IPS-18c (cell line): ENCODE measurements at regions not wholly inside any gene's neighbourhood (a gene's known extent, or its start where the extent isn't known, plus 50 kb on each side); places are given as distances from the start of the nearest gene placed in this dataset.
"Not testable (repeated sequence)": the region's sequence is repeated elsewhere in the genome, so short reads cannot be mapped to it uniquely, and the experiment has no call there.

ENCODE experiments used
- H3K4me3 ChIP-seq: 2 replicates; pipeline ENCODE4 v1.7.0; 2013; ENCODE audit warnings: low read depth, mild to moderate bottlenecking, low read length, moderate library complexity; ENCODE audit not compliant: insufficient read depth
- H3K9me3 ChIP-seq: one replicate; pipeline ENCODE4 v1.6.1; 2013; ENCODE audit warnings: mild to moderate bottlenecking, low read length, moderate library complexity; ENCODE audit not compliant: control insufficient read depth, insufficient read depth

GRCh38 chr12:34304546-34304945 is 282.2 kb downstream of the ALG10 start:
- H3K9me3 ChIP-seq = peaks cover 33% of the 10 kb centered on the region
- H3K4me3 ChIP-seq = no peak overlapping the region; the same call in 1 of the 2 replicates

- no peak overlapping the region for H3K4me3 ChIP-seq
- peaks cover 31% of the 10 kb centered on the region for H3K9me3 ChIP-seq
Observed at GRCh38 chr12:34305176-34305575, 282.9 kb downstream of the ALG10 start.

- H3K9me3 ChIP-seq = peaks cover 26% of the 10 kb centered on the region
Observed at GRCh38 chr12:34306133-34306830, 284.0 kb downstream of the ALG10 start.

DNA sequence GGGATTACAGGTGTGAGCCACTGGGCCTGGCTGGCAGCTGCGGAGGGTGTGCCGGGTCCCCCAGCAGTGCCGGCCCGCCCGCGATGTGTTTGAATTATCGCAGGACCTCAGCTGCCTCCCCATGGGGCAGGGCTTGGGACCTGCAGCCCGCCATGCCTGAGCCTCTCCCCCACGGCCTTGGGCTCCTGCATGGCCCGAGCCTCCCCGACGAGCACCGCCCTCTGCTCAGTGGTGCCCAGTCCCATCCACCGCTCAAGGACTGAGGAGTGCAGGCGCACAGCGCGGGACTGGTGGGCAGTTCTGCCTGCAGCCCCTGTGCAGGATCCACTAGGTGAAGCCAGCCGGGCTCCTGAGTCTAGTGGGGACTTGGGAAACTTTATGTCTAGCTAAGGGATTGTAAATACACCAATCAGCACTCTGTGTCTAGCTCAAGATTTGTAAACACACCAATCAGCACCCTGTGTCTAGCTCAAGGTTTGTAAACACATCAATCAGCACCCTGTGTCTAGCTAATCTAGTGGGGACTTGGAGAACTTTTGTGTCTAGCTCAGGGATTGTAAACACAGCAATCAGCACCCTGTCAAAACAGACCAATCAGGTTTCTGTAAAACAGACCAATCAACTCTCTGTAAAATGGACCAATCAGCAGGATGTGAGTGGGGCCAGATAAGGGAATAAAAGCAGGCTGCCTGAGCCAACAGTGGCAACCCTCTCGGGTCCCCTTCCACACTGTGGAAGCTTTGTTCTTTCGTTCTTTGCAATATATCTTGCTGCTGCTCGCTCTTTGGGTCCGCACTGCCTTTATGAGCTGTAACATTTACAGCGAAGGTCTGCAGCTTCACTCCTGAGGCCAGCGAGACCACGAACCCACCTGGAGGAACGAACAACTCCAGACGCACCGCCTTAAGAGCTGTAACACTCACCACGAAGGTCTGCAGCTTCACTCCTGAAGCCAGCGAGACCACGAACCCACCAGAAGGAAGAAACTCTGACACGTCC is 287.8 kb downstream of the ALG10 start:
- H3K4me3 ChIP-seq = not testable (repeated sequence)
- peaks cover 32% of the 10 kb centered on the region for H3K9me3 ChIP-seq

More at GRCh38 chr12:34306133-34306830, 284.0 kb downstream of the ALG10 start:
- no peak overlapping the region for H3K4me3 ChIP-seq

DNA sequence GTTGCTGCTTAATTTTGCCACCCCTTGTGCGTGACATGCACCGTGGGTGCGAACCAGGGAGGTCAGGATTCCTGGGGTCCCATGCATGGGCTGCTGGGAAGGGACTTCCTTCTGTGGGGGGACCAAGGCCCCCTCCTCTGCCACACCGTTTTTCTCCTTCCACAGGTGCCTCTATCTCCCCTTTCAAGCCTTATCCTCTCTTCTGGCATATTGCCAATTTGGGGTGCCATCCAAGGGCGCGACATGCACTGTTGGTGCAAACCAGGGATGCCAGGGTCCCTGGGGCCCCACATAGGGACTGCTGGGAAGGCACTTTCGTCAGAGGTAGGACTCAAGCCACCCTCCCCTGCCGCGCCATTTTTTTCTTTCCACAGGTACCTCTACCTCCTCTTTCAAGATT is 289.0 kb downstream of the ALG10 start:
- H3K4me3 ChIP-seq = no peak overlapping the region
- peaks cover 26% of the 10 kb centered on the region for H3K9me3 ChIP-seq

DNA sequence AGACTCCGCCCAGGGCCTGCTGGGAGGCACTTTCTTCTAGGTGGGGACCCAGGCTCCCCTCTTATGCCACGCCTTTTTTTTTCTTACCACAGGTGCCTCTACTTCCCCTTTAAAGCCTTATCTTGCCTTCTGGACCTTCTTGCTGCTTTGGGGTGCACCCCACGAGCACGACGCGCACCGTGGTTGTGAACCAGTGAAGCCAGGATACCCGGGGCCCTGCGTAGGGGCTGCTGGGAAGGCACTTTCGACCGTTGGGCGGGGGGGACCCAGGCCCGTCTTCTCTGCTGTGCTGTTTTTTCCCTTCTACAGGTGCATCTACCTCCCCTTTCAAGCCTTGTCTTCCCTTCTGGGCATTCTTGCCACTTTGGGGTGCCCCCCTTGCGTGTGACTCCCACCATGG is 305.4 kb downstream of the ALG10 start:
- no peak overlapping the region for H3K4me3 ChIP-seq
- H3K9me3 ChIP-seq = peaks cover 37% of the 10 kb centered on the region

- no peak overlapping the region for H3K4me3 ChIP-seq
- H3K9me3 ChIP-seq = peaks cover 11% of the 10 kb centered on the region
Observed at GRCh38 chr12:34333337-34333736, 311.0 kb downstream of the ALG10 start.

DNA sequence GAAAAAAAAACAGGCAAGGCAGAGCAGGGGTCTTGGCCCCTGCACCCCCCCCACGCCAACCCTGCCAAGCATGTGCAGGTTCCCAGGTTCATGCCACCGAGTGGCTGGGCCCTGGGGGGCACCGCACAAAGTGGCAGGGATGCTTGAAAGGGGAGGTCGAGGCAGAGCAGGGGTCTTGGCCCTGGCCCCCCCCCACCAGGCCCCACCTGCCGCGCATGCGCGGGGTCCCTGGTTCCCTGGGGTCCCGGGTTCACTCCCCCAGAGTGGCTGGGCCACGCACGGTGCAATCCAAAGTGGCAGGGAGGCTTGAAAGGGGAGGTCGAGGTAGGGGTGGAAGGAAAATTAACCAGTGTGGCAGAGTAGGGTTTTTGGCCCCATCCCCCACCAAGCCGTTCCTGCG is 312.2 kb downstream of the ALG10 start:
- H3K4me3 ChIP-seq = no peak overlapping the region
- peaks cover 8% of the 10 kb centered on the region for H3K9me3 ChIP-seq

- H3K9me3 ChIP-seq = peaks cover 5% of the 10 kb centered on the region
- no peak overlapping the region for H3K4me3 ChIP-seq
Observed at GRCh38 chr12:34334953-34335743, 312.9 kb downstream of the ALG10 start.

GRCh38 chr12:34335819-34336262 is 313.5 kb downstream of the ALG10 start:
- H3K4me3 ChIP-seq = no peak overlapping the region
- H3K9me3 ChIP-seq = peaks cover 4% of the 10 kb centered on the region

GRCh38 chr12:34336619-34337465 is 314.5 kb downstream of the ALG10 start:
- peaks cover 4% of the 10 kb centered on the region for H3K9me3 ChIP-seq
- H3K4me3 ChIP-seq = no peak overlapping the region

DNA sequence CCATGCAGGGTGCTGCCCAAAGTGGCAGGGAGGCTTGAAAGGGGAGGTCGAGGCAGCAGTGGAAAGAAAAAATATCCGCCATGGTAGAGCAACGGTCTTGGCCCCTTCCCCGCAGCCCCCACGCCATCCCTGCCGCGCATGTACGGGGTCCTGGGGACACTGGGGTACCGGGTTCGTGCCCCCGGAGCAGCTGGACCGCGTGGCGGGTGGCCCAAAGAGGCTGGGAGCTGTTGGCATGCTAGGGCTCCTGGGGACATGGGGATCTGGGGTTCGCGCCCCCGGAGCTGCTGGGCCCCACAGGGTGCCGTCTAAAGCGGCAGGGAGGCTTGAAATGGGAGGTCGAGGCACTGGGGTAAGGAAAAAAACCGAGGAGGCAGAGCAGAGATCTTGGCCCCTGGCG is 316.5 kb downstream of the ALG10 start:
- no peak overlapping the region for H3K4me3 ChIP-seq
- H3K9me3 ChIP-seq = peaks cover 4% of the 10 kb centered on the region

- Histone ChIP-seq H3K9me3 (peaks cover 2% of the 10 kb centered on the region), H3K4me3 (no peak overlapping the region)
Observed at GRCh38 chr12:34339922-34340321, 317.6 kb downstream of the ALG10 start.

DNA sequence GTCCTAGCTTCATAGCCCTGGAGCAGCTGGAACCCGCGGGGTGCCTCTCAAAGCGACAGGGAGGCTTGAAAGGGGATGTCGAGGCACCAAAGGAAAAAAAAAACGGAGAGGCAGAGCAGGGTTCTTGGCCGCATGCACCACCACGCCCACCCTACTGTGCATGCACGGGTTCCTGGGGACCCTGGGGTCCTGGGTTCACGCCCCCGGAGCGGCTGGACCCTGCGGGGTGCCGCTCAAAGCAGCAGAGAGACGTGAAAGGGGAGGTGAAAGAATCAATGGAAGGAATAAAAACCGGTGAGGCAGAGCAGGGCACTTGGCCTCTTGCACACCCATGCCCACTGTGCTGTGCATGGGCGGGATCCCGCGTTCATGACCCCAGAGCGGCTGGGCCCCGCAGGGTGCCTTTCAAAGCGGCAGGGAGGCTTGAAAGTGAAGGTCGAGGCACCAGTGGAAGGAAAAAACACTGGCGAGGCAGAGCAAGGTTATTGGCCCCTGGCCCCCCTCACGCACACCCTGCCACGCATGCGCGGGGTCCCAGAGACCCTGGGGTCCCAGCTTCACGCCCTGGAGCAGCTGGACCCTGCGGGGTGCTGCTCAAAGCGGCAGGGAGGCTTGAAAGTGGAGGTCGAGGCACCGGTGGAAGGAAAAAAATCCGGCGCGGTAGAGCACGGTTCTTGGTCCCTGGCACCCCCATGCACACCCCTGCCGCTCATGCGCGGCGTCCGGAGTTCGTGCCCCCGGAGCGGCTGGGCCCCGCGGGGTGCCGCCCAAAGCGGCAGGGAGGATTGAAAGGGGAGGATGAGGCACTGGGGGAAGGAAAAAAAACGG is 318.5 kb downstream of the ALG10 start:
- peaks cover 2% of the 10 kb centered on the region for H3K9me3 ChIP-seq

DNA sequence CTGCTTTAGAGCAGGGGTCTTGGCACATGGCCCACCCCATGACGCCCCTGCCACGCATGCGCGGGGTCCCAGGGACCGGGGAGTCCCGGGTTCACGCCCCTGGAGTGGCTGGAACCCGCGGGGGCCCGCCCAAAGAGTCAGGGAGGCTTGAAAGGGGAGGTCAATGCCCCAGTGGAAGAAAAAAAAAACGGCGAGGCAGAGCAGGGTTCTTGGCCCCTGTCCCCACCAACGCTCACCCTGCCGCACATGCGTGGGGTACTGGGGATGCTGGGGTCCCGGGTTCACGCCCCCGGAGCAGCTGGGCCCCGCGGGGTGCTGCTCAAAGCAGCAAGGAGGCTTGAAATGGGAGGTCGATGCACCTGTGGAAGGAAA is 319.1 kb downstream of the ALG10 start:
- Histone ChIP-seq H3K9me3 (peaks cover 4% of the 10 kb centered on the region), H3K4me3 (no peak overlapping the region)

More for the DNA sequence above, 318.5 kb downstream of the ALG10 start:
- H3K4me3 ChIP-seq = no peak overlapping the region

GRCh38 chr12:34342048-34342447 is 319.8 kb downstream of the ALG10 start:
- H3K4me3 ChIP-seq = no peak overlapping the region
- peaks cover 8% of the 10 kb centered on the region for H3K9me3 ChIP-seq
